Karpas-422 (cell line): ENCODE measurements at regions not wholly inside any gene's neighbourhood (a gene's known extent, or its start where the extent isn't known, plus 50 kb on each side); places are given as distances from the start of the nearest gene placed in this dataset.

Experiments used
- DNase-seq: peaks from one replicate; pipeline ENCODE4 v3.0.0-alpha.2; 2015
- H2AFZ ChIP-seq: fragments of 200-600 bp; sonication (generic); 2 replicates; pipeline ENCODE4 v1.6.1; 2014; ENCODE audit warnings: antibody characterized with exemption, low read length, mixed read lengths
- H3K27ac ChIP-seq: fragments of 200-600 bp; sonication (generic); 2 replicates; pipeline ENCODE4 v1.5.1; 2014; ENCODE audit warnings: mild to moderate bottlenecking, low read length, moderate library complexity
- H3K27me3 ChIP-seq: fragments of 200-600 bp; sonication (generic); 2 replicates; pipeline ENCODE4 v1.6.1; 2014; ENCODE audit warnings: low read length, mixed read lengths
- H3K36me3 ChIP-seq: fragments of 200-600 bp; sonication (generic); 2 replicates; pipeline ENCODE4 v1.6.1; 2014; ENCODE audit warnings: low read length, mixed read lengths; ENCODE audit not compliant: insufficient read depth
- H3K4me1 ChIP-seq: fragments of 200-600 bp; sonication (generic); 2 replicates; pipeline ENCODE4 v1.6.1; 2014; ENCODE audit warnings: mild to moderate bottlenecking, low read length, mixed read lengths
- H3K4me2 ChIP-seq: fragments of 200-600 bp; sonication (generic); 2 replicates; pipeline ENCODE4 v1.6.1; 2014; ENCODE audit warnings: low read length, low read depth, mild to moderate bottlenecking; ENCODE audit not compliant: poor library complexity, severe bottlenecking
- H3K4me3 ChIP-seq: fragments of 200-600 bp; sonication (generic); 2 replicates; pipeline ENCODE4 v1.5.1; 2014; ENCODE audit warnings: mild to moderate bottlenecking, antibody characterized with exemption, low read length, mixed read lengths
- H3K79me2 ChIP-seq: fragments of 200-600 bp; sonication (generic); 2 replicates; pipeline ENCODE4 v1.6.1; 2014; ENCODE audit warnings: mild to moderate bottlenecking, low read length, mixed read lengths
- H3K9ac ChIP-seq: fragments of 200-600 bp; sonication (generic); 2 replicates; pipeline ENCODE4 v1.6.0; 2014; ENCODE audit warnings: low read length
- H3K9me2 ChIP-seq: fragments of 200-600 bp; sonication (generic), shearing (Covaris generic); replicated peaks from 2 replicates; pipeline ENCODE4 v1.6.0; 2014; ENCODE audit warnings: mild to moderate bottlenecking, low read length, moderate library complexity; ENCODE audit not compliant: insufficient read depth
- H3K9me3 ChIP-seq: fragments of 300-700, 200-600 bp; sonication (generic); 2 replicates; pipeline ENCODE4 v1.6.1; 2014; ENCODE audit warnings: low read length, mixed read lengths
- H4K20me1 ChIP-seq: fragments of 200-600 bp; sonication (generic); 2 replicates; pipeline ENCODE4 v1.6.1; 2014; ENCODE audit warnings: mild to moderate bottlenecking, antibody characterized with exemption, low read length, low read depth; ENCODE audit not compliant: insufficient read depth

GRCh38 chr12:61870658-61871484 is 389.3 kb upstream of the USP15 start:
- DNase-seq: no peak
- Histone ChIP-seq H3K27ac (no peak overlapping the region), H3K4me1 (no peaks in the 10 kb centered on the region), H3K27me3 (no peaks in the 10 kb centered on the region), H3K4me3 (no peak overlapping the region), H3K9ac (no peak overlapping the region), H3K36me3 (no peaks in the 10 kb centered on the region), H4K20me1 (no peaks in the 10 kb centered on the region), H2AFZ (no peak overlapping the region), H3K9me3 (no peaks in the 10 kb centered on the region), H3K79me2 (no peaks in the 10 kb centered on the region), H3K9me2 (no peaks in the 10 kb centered on the region; the same call in 1 of the 2 replicates), H3K4me2 (no peak overlapping the region)

DNA sequence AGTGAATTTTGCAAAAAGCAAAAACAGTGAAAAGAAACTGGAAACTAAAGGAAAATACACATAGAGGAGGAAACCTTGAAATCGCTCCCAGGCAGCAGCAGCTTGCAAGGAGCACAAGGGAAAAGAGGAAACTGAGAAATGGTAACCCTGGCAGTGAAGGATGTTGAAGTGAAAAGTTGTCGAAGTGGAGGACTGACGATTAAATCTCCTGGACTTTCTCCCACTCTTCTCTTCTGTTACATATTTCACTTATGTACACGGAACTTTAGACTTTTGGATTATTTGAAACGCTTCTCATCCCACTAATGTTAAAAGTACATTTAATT is 388.8 kb upstream of the USP15 start:
- no peak for DNase-seq
- H3K27me3 ChIP-seq: no peaks in the 10 kb centered on the region
- H3K4me3 ChIP-seq: no peak overlapping the region
- H2AFZ ChIP-seq: no peak overlapping the region
- H3K79me2 ChIP-seq: no peaks in the 10 kb centered on the region
- H3K4me2 ChIP-seq: no peak overlapping the region
- H3K4me1 ChIP-seq: no peaks in the 10 kb centered on the region
- no peaks in the 10 kb centered on the region for H3K36me3 ChIP-seq
- no peak overlapping the region for H3K9ac ChIP-seq
- no peaks in the 10 kb centered on the region for H4K20me1 ChIP-seq
- H3K9me3 ChIP-seq: no peaks in the 10 kb centered on the region
- H3K27ac ChIP-seq: no peak overlapping the region
- no peaks in the 10 kb centered on the region; the same call in 1 of the 2 replicates for H3K9me2 ChIP-seq

- no peak overlapping the region for H3K27ac ChIP-seq
These were observed 381.0 kb upstream of the USP15 start for GRCh38 chr12:61879229-61879628.

GRCh38 chr12:61880186-61880585 is 380.0 kb upstream of the USP15 start:
- Histone ChIP-seq H3K36me3 (no peaks in the 10 kb centered on the region), H2AFZ (no peak overlapping the region), H3K27ac (no peak overlapping the region), H3K4me2 (no peak overlapping the region), H3K4me1 (no peaks in the 10 kb centered on the region), H3K4me3 (no peak overlapping the region), H3K9me2 (no peaks in the 10 kb centered on the region; the same call in 1 of the 2 replicates), H3K9ac (no peak overlapping the region), H4K20me1 (no peaks in the 10 kb centered on the region), H3K79me2 (no peaks in the 10 kb centered on the region), H3K27me3 (no peaks in the 10 kb centered on the region), H3K9me3 (no peaks in the 10 kb centered on the region)
- no peak for DNase-seq

More at GRCh38 chr12:61879229-61879628, 381.0 kb upstream of the USP15 start:
- Histone ChIP-seq H3K9me2 (no peaks in the 10 kb centered on the region; the same call in 1 of the 2 replicates), H3K9me3 (no peaks in the 10 kb centered on the region), H2AFZ (no peak overlapping the region), H3K4me2 (no peak overlapping the region), H3K4me3 (no peak overlapping the region), H3K36me3 (no peaks in the 10 kb centered on the region), H3K79me2 (no peaks in the 10 kb centered on the region), H3K4me1 (no peaks in the 10 kb centered on the region), H4K20me1 (no peaks in the 10 kb centered on the region), H3K27me3 (no peaks in the 10 kb centered on the region), H3K9ac (no peak overlapping the region)
- no peak for DNase-seq

DNA sequence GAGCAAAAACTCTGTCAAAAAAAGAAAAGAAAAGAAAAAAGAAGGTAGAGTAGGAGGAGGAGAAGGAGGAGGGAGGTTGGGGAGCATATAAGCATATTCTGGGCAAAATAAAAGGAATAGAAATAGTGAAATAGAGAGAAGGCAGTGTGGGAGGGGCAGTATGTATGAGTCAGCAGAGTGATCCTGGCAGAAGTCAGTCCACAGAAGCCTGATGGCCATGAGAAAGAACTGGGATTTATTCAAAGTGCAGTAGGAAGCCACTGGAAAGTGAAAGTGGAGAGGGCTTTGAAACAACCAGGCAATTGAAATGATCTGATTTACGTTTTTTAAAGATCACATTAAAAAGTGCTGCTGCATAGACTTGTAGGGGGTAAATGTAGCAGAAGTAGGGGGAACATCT is 368.6 kb upstream of the USP15 start:
- H2AFZ ChIP-seq: no peak overlapping the region
- H3K4me3 ChIP-seq: no peak overlapping the region
- H3K27me3 ChIP-seq: no peaks in the 10 kb centered on the region
- no peaks in the 10 kb centered on the region for H4K20me1 ChIP-seq
- no peak overlapping the region for H3K4me2 ChIP-seq
- H3K9ac ChIP-seq: no peak overlapping the region
- H3K79me2 ChIP-seq: no peaks in the 10 kb centered on the region
- no peaks in the 10 kb centered on the region for H3K4me1 ChIP-seq
- no peaks in the 10 kb centered on the region; the same call in 1 of the 2 replicates for H3K9me3 ChIP-seq
- H3K9me2 ChIP-seq: no peaks in the 10 kb centered on the region; the same call in 1 of the 2 replicates
- no peak for DNase-seq
- H3K27ac ChIP-seq: no peak overlapping the region
- no peaks in the 10 kb centered on the region for H3K36me3 ChIP-seq

GRCh38 chr12:61894168-61894567 is 366.0 kb upstream of the USP15 start:
- no peaks in the 10 kb centered on the region for H3K36me3 ChIP-seq
- no peak overlapping the region for H2AFZ ChIP-seq
- no peak overlapping the region for H3K4me3 ChIP-seq
- H4K20me1 ChIP-seq: no peaks in the 10 kb centered on the region
- H3K79me2 ChIP-seq: no peaks in the 10 kb centered on the region
- H3K9ac ChIP-seq: no peak overlapping the region
- H3K4me2 ChIP-seq: no peak overlapping the region
- H3K9me3 ChIP-seq: peaks cover 2% of the 10 kb centered on the region
- H3K27me3 ChIP-seq: no peaks in the 10 kb centered on the region
- DNase-seq: no peak
- no peaks in the 10 kb centered on the region for H3K4me1 ChIP-seq
- no peaks in the 10 kb centered on the region; the same call in 1 of the 2 replicates for H3K9me2 ChIP-seq
- H3K27ac ChIP-seq: no peak overlapping the region

GRCh38 chr12:61896436-61896835 is 363.8 kb upstream of the USP15 start:
- Histone ChIP-seq H3K9ac (no peak overlapping the region), H3K9me3 (peaks cover 9% of the 10 kb centered on the region), H4K20me1 (no peaks in the 10 kb centered on the region), H3K4me1 (no peaks in the 10 kb centered on the region), H3K9me2 (no peaks in the 10 kb centered on the region; the same call in 1 of the 2 replicates), H3K4me3 (no peak overlapping the region), H2AFZ (no peak overlapping the region), H3K27ac (no peak overlapping the region), H3K79me2 (no peaks in the 10 kb centered on the region), H3K4me2 (no peak overlapping the region), H3K27me3 (no peaks in the 10 kb centered on the region), H3K36me3 (no peaks in the 10 kb centered on the region)
- no peak for DNase-seq

DNA sequence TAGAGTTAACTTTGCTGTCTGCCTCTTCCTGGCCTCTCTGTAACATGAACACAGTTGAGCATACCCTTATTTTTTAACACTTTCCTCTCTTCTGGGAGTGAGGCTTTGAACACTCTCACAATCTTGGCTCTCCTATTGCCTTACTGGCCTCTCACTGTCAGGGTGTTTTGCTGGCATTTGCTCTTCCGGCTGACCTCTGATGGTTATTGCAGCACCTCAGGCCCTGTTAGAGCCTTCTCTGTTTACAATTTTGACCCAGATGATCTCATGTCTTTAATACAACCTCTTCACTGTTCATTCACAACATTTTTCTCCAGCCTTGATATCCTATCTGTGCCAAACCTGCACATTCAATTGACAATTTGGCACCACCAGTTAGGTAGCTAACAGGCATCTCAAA is 357.8 kb upstream of the USP15 start:
- no peak overlapping the region for H3K9ac ChIP-seq
- no peak overlapping the region for H2AFZ ChIP-seq
- H4K20me1 ChIP-seq: no peaks in the 10 kb centered on the region
- no peak overlapping the region for H3K4me2 ChIP-seq
- DNase-seq: no peak
- no peaks in the 10 kb centered on the region for H3K27me3 ChIP-seq
- peaks cover 9% of the 10 kb centered on the region for H3K9me3 ChIP-seq
- H3K79me2 ChIP-seq: no peaks in the 10 kb centered on the region
- H3K27ac ChIP-seq: no peak overlapping the region
- H3K9me2 ChIP-seq: no peaks in the 10 kb centered on the region; the same call in 1 of the 2 replicates
- H3K4me3 ChIP-seq: no peak overlapping the region
- H3K4me1 ChIP-seq: no peaks in the 10 kb centered on the region
- H3K36me3 ChIP-seq: no peaks in the 10 kb centered on the region
